A549 (cell line): ENCODE measurements at regions not wholly inside any gene's neighbourhood (a gene's known extent, or its start where the extent isn't known, plus 50 kb on each side); places are given as distances from the start of the nearest gene placed in this dataset.

Experiments
- ATAC-seq, 2 experiments: fragments of 200-7000 bp in 1 of 2; fragments of >200 bp in 1 of 2; cut with Nextera tagmentation in 1 of 2; cut with Tn5 transposase in 1 of 2; 3 replicates each; pipeline versions ENCODE4 v1.8.0 to v1.9.1; 2018 to 2020; ENCODE audit warnings: mild to moderate bottlenecking in 1 of 2, moderate library complexity in 1 of 2
- CTCF ChIA-PET: fragments of 300-600 bp; sonication (Branson Sonifier 250); formaldehyde crosslinking; extraction: SDS; loops from one replicate; lab custom pipeline; 2021; ENCODE audit warnings: antibody characterized with exemption, inconsistent platforms; lab: Yijun Ruan, JAX
- POLR2A ChIA-PET: fragments of 350-600 bp; formaldehyde crosslinking; extraction: SDS; loops from one replicate; lab custom pipeline; 2021; ENCODE audit warnings: antibody characterized with exemption, inconsistent platforms; lab: Yijun Ruan, JAX
- DNase-seq, 2 experiments: peaks; one replicate each; pipeline versions ENCODE4 v3.0.0 to v3.0.0-alpha.2; 2011 to 2016; ENCODE audit warnings: low read depth in 1 of 2, low spot score in 1 of 2
- FAIRE-seq: peaks from 2 replicates; lab custom pipeline; 2011; peaks lifted over from hg19 to GRCh38; lab: Jason Lieb, UNC
- H3K27ac ChIP-seq, 2 experiments: fragments of >200 bp; sonication (Bioruptor Twin); formaldehyde crosslinking; 3 replicates each; pipeline ENCODE4 v1.5.1; 2016 to 2017
- H3K4me1 ChIP-seq: fragments of >200 bp; sonication (Bioruptor Twin); formaldehyde crosslinking; 3 replicates; pipeline ENCODE4 v1.6.1; 2016
- H3K4me2 ChIP-seq: fragments of >200 bp; sonication (Bioruptor Twin); formaldehyde crosslinking; 3 replicates; pipeline ENCODE4 v1.6.1; 2016
- H3K4me3 ChIP-seq: fragments of >200 bp; sonication (Bioruptor Twin); formaldehyde crosslinking; 3 replicates; pipeline ENCODE4 v1.5.1; 2016
- H3K9me3 ChIP-seq: fragments of >200 bp; sonication (Bioruptor Twin); formaldehyde crosslinking; 3 replicates; pipeline ENCODE4 v1.6.1; 2016
- ATOH8 ChIP-seq: fragments of 250-450 bp; sonication (Bioruptor Pico); IDR thresholded peaks from 2 replicates; pipeline ENCODE4 v1.5.0; 2020; ENCODE audit warnings: low read depth, mild to moderate bottlenecking, moderate library complexity
- BCL3 ChIP-seq: fragments of >200 bp; sonication (Bioruptor Twin); formaldehyde crosslinking; IDR thresholded peaks from 3 replicates; pipeline ENCODE4 v1.6.1; 2016
- BHLHE40 ChIP-seq: IDR thresholded peaks from 2 replicates; pipeline ENCODE4 v1.6.1; 2012; ENCODE audit warnings: low read depth, low read length, inconsistent platforms
- CBX2 ChIP-seq: fragments of 200-600 bp; sonication (generic); IDR thresholded peaks from 2 replicates; pipeline ENCODE4 v1.6.1; 2016; ENCODE audit warnings: low read depth, mild to moderate bottlenecking, borderline replicate concordance
- CEBPB ChIP-seq, 2 experiments: fragments of >200 bp in 1 of 2; sonication (Bioruptor Twin) in 1 of 2; formaldehyde crosslinking in 1 of 2; IDR thresholded peaks; 2 replicates each; pipeline ENCODE4 v1.6.1; 2012 to 2016
- EHF ChIP-seq: fragments of 250-450 bp; sonication (Bioruptor Pico); IDR thresholded peaks from 2 replicates; pipeline ENCODE4 v1.5.0; 2020; ENCODE audit warnings: mild to moderate bottlenecking
- EHMT2 ChIP-seq: fragments of 200-600 bp; sonication (generic); IDR thresholded peaks from 2 replicates; pipeline ENCODE4 v1.6.1; 2016; ENCODE audit warnings: antibody characterized with exemption, low read depth, mild to moderate bottlenecking, moderate library complexity
- ELK1 ChIP-seq: fragments of 150-350 bp; IDR thresholded peaks from 2 replicates; pipeline ENCODE4 v1.6.1; 2014; ENCODE audit warnings: low read depth, mild to moderate bottlenecking, low read length
- FOSL2 ChIP-seq, 2 experiments: fragments of 450-650 bp in 1 of 2; fragments of >200 bp in 1 of 2; sonication (Bioruptor Twin) in 1 of 2; formaldehyde crosslinking; IDR thresholded peaks; 2 replicates each; pipeline versions ENCODE4 v1.5.0 to v1.6.1; 2016 to 2020; ENCODE audit warnings: mild to moderate bottlenecking in 1 of 2, moderate library complexity in 1 of 2
- FOXS1 ChIP-seq: fragments of 250-450 bp; sonication (Bioruptor Pico); IDR thresholded peaks from 2 replicates; pipeline ENCODE4 v1.5.0; 2020; ENCODE audit warnings: mild to moderate bottlenecking, moderate library complexity
- GATA3 ChIP-seq: IDR thresholded peaks from 2 replicates; pipeline ENCODE4 v1.6.1; 2012; ENCODE audit warnings: borderline replicate concordance
- JUN ChIP-seq, 2 experiments: fragments of >200 bp; sonication (Bioruptor Twin); formaldehyde crosslinking; IDR thresholded peaks; 2 replicates in 1 of 2; 3 replicates in 1 of 2; pipeline ENCODE4 v1.6.1; 2016 to 2017
- JUNB ChIP-seq: fragments of >200 bp; sonication (Bioruptor Twin); formaldehyde crosslinking; IDR thresholded peaks from 2 replicates; pipeline ENCODE4 v1.6.1; 2016
- MAFK ChIP-seq: fragments of 450-650 bp; IDR thresholded peaks from 2 replicates; pipeline ENCODE4 v1.6.1; 2014; ENCODE audit not compliant: partially characterized antibody
- MAX ChIP-seq: IDR thresholded peaks from 2 replicates; pipeline ENCODE4 v1.6.1; 2012
- MAZ ChIP-seq: fragments of 150-350 bp; IDR thresholded peaks from 2 replicates; pipeline ENCODE4 v1.6.1; 2014; ENCODE audit warnings: antibody characterized with exemption, low read depth, low read length, borderline replicate concordance
- NFE2L2 ChIP-seq: fragments of 150-350 bp; conservative IDR thresholded peaks from 2 replicates; pipeline ENCODE4 v1.6.1; 2014; ENCODE audit warnings: low read length
- NR3C1 ChIP-seq: fragments of >200 bp; sonication (Bioruptor Twin); formaldehyde crosslinking; IDR thresholded peaks from 3 replicates; pipeline ENCODE4 v1.6.1; 2017
- PBX3 ChIP-seq: IDR thresholded peaks from 2 replicates; pipeline ENCODE4 v1.6.1; 2012
- PHF8 ChIP-seq: fragments of 200-600 bp; sonication (generic); IDR thresholded peaks from 2 replicates; pipeline ENCODE4 v1.6.1; 2016; ENCODE audit warnings: low read depth, mild to moderate bottlenecking, antibody characterized with exemption, moderate library complexity, borderline replicate concordance
- POLR2A ChIP-seq: IDR thresholded peaks from 2 replicates; pipeline ENCODE4 v1.6.1; 2012; ENCODE audit warnings: mild to moderate bottlenecking, low read length
- RFX5 ChIP-seq: fragments of 450-650 bp; IDR thresholded peaks from 2 replicates; pipeline ENCODE4 v1.7.1; 2014; ENCODE audit warnings: antibody characterized with exemption, mild to moderate bottlenecking, moderate library complexity
- ZC3H11A ChIP-seq: fragments of 450-650 bp; IDR thresholded peaks from 2 replicates; pipeline ENCODE4 v1.6.1; 2014; ENCODE audit warnings: antibody characterized with exemption, mild to moderate bottlenecking
- ZNF302 ChIP-seq: fragments of 250-450 bp; sonication (Bioruptor Pico); IDR thresholded peaks from 2 replicates; pipeline ENCODE4 v1.9.0; 2021; ENCODE audit warnings: inconsistent platforms, mild to moderate bottlenecking, moderate library complexity
- WGBS: methylation state at CpG from one replicate; pipeline ENCODE4 v1.1.6; 2017; ENCODE audit errors: missing lambda C conversion rate; 5-methylcytosine and 5-hydroxymethylcytosine counted together

- DNase-seq (no peak), ATAC-seq (no peak), FAIRE-seq (no peak)
- ChIA-PET POLR2A (no interaction called here), CTCF (no interaction called here)
- WGBS = 0% methylated on average over 1 of the region's 1 CpG
- Histone ChIP-seq H3K9me3 (no peaks in the 10 kb centered on the region), H3K4me3 (no peak overlapping the region), H3K4me2 (no peak overlapping the region), H3K27ac (no peak overlapping the region), H3K4me1 (no peaks in the 10 kb centered on the region)
- TF ChIP-seq PHF8 (no peak), PBX3 (no peak), BCL3 (no peak), JUN (IDR thresholded peaks at IDR 0.05) (no peak), FOXS1 (no peak), GATA3 (no peak), JUNB (no peak), NR3C1 (no peak), ELK1 (no peak), EHF (no peak), NFE2L2 (no peak), BHLHE40 (no peak), CBX2 (no peak), ZC3H11A (no peak), ATOH8 (CRISPR knock-in tag) (no peak), CEBPB (IDR thresholded peaks at IDR 0.05) (no peak), EHMT2 (no peak), FOSL2 (IDR thresholded peaks at IDR 0.05) (no peak), FOSL2 (CRISPR knock-in tag; IDR thresholded peaks at IDR 0.05) (no peak), ZNF302 (no peak)
Measured at GRCh38 chr17:55898195-55898594, 147.3 kb downstream of the PCTP start.

- TF ChIP-seq MAX = no peak
- no peak for TF ChIP-seq RFX5
- TF ChIP-seq ATOH8 (CRISPR knock-in tag) = no peak
- TF ChIP-seq POLR2A = no peak
- TF ChIP-seq EHMT2 = no peak
- no peak for TF ChIP-seq GATA3
- no peak for TF ChIP-seq MAFK
- no peak for TF ChIP-seq FOSL2 (IDR thresholded peaks at IDR 0.05)
- TF ChIP-seq FOSL2 (CRISPR knock-in tag; IDR thresholded peaks at IDR 0.05) = no peak
- no peak for TF ChIP-seq MAZ
- TF ChIP-seq ZC3H11A = no peak
- CTCF ChIA-PET = no interaction called here
- no peaks in the 10 kb centered on the region for H3K4me1 ChIP-seq
Measured at GRCh38 chr17:55900188-55900587, 149.3 kb downstream of the PCTP start.

More at GRCh38 chr17:55900188-55900587, 149.3 kb downstream of the PCTP start:
- Histone ChIP-seq H3K9me3 (no peaks in the 10 kb centered on the region), H3K4me2 (no peak overlapping the region), H3K27ac (no peak overlapping the region), H3K4me3 (no peak overlapping the region)
- POLR2A ChIA-PET = no interaction called here
- no peak for ATAC-seq
- DNase-seq = no peak
- no peak for FAIRE-seq
